ENCODE measurements at regions not wholly inside any gene's neighbourhood (a gene's known extent, or its start where the extent isn't known, plus 50 kb on each side); places are given as distances from the start of the nearest gene placed in this dataset.

DNA sequence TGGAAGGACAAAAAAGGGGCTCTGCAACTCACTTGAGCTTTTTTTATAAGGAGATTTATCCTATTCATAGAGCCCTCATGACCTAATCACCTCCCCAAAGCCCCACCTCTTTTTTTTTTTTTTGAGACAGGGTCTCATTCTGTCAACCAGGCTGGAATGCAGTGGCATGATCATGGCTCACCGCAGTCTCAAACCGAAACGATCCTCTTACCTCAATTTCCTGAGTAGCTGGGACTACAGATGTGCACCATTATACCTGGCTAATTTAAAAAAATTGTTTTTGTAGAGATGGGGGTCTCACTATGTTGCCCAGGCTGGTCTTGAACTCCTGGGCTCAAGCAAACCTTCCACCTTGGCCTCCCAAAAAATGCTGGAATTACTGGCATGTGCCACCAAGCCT lies 61.6 kb upstream of the PDGFRA start:
- no peak for DNase-seq (ENCODE audit: low read depth)
- no peak overlapping the region for H3K4me3 ChIP-seq (ENCODE audit: control insufficient read depth, low read depth, low read length)
- TF ChIP-seq, protein P1, sequence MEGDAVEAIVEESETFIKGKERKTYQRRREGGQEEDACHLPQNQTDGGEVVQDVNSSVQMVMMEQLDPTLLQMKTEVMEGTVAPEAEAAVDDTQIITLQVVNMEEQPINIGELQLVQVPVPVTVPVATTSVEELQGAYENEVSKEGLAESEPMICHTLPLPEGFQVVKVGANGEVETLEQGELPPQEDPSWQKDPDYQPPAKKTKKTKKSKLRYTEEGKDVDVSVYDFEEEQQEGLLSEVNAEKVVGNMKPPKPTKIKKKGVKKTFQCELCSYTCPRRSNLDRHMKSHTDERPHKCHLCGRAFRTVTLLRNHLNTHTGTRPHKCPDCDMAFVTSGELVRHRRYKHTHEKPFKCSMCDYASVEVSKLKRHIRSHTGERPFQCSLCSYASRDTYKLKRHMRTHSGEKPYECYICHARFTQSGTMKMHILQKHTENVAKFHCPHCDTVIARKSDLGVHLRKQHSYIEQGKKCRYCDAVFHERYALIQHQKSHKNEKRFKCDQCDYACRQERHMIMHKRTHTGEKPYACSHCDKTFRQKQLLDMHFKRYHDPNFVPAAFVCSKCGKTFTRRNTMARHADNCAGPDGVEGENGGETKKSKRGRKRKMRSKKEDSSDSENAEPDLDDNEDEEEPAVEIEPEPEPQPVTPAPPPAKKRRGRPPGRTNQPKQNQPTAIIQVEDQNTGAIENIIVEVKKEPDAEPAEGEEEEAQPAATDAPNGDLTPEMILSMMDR (conservative IDR thresholded peaks at IDR 0.05; ENCODE audit: control insufficient read depth, insufficient read depth, low read depth, low read length), result no peak

DNA sequence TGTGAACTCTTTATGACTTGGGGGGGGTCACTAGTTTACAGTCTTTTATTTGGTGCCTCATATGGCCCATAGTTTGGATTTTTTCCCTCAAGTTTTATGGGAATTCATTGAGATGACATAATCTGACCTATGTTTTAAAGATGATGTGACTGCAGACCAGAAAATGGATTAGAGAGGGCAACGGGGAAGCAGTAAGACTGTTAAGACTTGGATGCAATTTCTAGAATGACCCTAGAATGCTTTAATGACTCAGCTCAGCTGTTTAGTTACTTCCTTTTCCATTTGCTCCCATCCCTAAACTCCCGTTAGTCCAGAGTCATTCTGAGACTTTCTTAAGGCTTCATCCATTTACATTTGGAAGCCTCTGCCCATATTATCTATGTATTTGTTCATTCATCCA lies 59.9 kb upstream of the PDGFRA start:
- TF ChIP-seq, protein P1 (conservative IDR thresholded peaks at IDR 0.05; ENCODE audit: control insufficient read depth, insufficient read depth, low read depth, low read length), result no peak
- DNase-seq (ENCODE audit: low read depth), result peak; percentile 22
- no peak overlapping the region for H3K4me3 ChIP-seq (ENCODE audit: control insufficient read depth, low read depth, low read length)

DNA sequence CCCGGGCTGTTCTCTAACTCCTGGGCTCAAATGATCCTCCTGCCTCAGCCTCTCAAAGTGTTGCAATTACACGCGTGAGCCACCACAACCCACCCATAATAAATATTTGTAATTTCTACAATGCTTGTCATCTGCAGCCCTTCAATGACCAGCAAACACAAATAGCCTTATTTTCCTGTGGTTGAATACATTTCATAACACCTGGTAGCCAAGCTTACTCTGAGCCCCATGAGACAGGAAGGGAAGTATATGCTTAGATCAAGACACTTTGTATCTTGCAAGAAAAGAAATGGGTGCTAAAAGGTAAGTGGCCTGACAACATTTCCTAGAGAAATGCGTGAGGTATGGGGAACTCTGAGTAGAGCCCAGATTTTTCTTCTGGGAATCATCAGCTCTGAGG lies 56.9 kb upstream of the PDGFRA start:
- DNase-seq (ENCODE audit: low read depth), result no peak
- no peak overlapping the region for H3K4me3 ChIP-seq (ENCODE audit: control insufficient read depth, low read depth, low read length)
- TF ChIP-seq, protein P1 (conservative IDR thresholded peaks at IDR 0.05; ENCODE audit: control insufficient read depth, insufficient read depth, low read depth, low read length), result no peak

DNA sequence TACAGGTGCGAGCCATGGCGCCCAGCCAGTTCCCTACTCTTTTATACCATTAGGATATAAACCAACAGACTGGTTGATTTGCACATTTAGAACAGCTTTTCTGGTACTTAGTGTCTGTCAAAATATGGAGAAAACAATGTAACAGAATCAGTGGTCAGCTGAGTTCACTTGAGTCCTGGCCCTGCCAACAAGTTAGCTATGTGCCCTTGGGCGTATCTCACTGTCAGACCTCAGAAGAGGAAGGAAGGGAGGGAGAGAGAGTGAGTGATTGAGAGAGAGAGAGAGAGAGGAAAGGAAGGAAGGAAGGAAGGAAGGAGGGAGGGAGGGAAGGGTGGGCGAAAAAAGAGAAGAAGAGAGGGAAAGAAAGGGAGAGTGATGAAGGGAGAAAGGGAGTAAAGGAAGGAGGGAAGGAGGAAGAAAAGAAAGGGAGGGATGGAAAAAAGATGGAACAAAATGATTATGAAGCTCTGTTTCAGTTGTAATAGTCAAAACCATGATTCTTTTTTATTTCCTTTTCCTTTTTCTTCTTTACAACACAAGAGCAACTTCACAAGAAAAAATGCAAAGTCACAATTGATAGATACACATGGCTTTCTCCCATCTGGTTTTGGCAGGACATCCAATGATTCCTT lies 55.7 kb upstream of the PDGFRA start:
- no peak for DNase-seq (ENCODE audit: low read depth)
- no peak overlapping the region for H3K4me3 ChIP-seq (ENCODE audit: control insufficient read depth, low read depth, low read length)
- TF ChIP-seq, protein P1 (conservative IDR thresholded peaks at IDR 0.05; ENCODE audit: control insufficient read depth, insufficient read depth, low read depth, low read length), result no peak

DNA sequence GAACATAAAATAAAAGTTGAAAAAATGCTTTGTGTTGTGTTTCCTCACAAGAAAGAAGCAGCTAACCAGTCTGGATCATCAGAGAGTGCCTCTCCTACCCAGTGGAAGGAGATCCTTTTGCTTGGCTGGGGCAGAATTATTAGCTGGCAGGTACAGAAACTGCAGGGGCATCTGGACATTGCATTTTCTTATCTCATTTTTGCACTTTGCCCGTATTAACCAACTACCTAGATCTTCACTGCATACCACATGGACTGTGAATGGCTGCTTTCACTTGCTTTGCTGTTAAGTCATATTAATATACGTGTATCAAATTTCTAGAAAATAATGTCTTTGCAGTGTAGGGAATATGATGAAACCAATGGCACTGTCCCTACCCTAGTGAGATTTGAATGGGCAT lies 52.9 kb upstream of the PDGFRA start:
- DNase-seq (ENCODE audit: low read depth), result no peak
- no peak overlapping the region for H3K4me3 ChIP-seq (ENCODE audit: control insufficient read depth, low read depth, low read length)
- TF ChIP-seq, protein P1 (conservative IDR thresholded peaks at IDR 0.05; ENCODE audit: control insufficient read depth, insufficient read depth, low read depth, low read length), result no peak
